Left lobe of liver (tissue), 2 donors: ENCODE measurements at regions not wholly inside any gene's neighbourhood (a gene's known extent, or its start where the extent isn't known, plus 50 kb on each side); places are given as distances from the start of the nearest gene placed in this dataset.

Experiments
- ATAC-seq: fragments of 200-7000 bp; cut with Tn5 transposase; one replicate; pipeline ENCODE4 v1.9.1; 2020; ENCODE audit warnings: mild to moderate bottlenecking, moderate library complexity
- DNase-seq: peaks from one replicate; pipeline ENCODE4 v3.0.0-alpha.2; 2020; ENCODE audit warnings: low spot score
- donor health status: DM: no; HTN: no; CAD: no; lungs with moderate emphysema.
- donor health status: DM: no; HTN: yes; CAD: no.

GRCh38 chr10:105990529-105990928 lies 1174.0 kb downstream of the SORCS1 start:
- ATAC-seq (peak; percentile 58), DNase-seq (no peak)

DNA sequence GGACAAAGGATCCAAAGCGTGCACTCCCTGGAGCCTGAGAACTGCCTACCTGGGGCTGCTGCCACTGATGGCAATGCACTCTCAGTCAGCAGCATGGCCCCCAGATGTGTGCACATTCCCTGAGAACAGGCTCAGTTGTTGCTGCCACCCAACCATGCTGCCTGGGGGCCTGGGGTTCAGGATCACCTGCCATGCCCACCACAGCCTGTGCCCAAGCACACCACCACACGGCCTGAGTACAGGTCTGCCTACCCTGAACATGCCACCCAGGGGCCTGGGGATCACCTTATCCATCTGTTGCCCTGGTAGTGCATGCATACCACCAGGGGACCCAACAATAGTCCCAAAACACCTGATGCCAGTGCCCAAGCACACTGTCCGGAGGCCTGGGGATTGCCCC lies 1174.5 kb downstream of the SORCS1 start:
- no peak for DNase-seq
- ATAC-seq = no peak

DNA sequence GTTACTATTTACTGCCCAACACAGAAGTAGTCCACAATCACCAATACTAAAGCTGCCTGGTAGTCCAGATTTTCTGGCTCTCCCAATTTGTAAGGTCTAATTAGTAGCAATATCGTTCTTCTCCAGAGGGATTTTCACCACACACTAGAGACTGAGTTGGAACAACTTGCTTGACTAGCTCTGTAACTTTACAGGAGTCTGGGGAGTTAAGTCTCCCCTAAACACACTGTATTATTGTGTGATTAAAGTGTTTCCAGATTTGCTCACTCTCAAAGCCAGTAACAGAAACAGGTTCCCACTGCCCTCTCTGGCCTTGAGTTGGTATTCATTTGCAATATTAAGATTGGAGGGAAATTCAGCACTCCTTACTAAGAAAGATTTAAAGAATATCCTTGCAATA lies 1175.7 kb downstream of the SORCS1 start:
- DNase-seq (no peak), ATAC-seq (no peak)

DNA sequence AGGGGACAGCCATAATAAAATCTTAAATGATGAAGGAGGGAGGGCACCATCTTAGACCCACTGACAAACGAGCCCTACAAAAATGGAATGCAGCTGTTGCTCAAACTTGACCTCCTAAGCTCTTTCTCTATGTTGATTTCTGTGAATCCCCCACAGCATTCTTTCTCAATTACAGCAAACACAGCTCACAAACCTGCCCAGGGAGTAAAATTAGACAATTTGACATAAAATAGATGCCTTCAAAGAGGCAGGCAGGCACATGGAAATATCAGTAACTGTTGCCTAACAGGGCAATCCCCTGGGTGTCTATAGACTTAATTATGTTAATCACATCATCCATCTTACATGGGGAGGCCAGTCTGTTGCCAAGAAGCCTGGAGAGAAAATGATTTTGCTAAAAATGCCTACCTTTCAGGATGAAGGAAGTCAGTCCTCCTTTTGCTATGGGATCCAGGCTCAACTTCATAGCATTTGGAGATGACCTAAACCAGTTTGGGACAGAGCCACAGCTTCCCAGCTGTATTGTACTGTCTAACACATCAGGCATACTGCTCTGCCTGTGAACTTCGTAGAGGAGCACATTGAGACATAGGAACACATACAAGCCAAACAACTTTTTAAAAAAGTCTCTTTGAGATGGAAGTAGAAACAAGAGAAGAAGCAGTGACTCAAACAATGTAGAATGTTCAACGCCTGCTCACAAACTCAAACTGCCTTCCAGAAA lies 1177.4 kb downstream of the SORCS1 start:
- peak; percentile 28 for ATAC-seq
- DNase-seq = no peak

DNA sequence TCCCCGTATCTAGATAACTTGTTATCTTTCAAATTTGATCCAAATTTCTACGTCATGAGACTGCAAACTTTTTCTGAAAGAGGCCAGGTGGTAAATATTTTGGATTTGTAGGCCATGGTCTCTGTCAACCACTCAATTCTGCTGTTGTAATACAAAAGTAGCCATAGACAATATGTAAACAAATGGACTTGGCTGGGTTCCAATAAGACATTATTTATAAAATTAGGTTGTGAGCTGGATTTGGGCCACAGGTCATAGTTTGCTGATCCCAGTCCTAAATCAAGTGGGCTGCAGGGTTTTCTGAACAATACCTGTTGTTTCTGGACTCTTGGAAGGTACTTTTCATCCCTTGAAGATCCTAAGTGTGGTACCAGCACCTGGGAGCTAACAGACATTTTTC lies 1178.0 kb downstream of the SORCS1 start:
- ATAC-seq = no peak
- DNase-seq = no peak

DNA sequence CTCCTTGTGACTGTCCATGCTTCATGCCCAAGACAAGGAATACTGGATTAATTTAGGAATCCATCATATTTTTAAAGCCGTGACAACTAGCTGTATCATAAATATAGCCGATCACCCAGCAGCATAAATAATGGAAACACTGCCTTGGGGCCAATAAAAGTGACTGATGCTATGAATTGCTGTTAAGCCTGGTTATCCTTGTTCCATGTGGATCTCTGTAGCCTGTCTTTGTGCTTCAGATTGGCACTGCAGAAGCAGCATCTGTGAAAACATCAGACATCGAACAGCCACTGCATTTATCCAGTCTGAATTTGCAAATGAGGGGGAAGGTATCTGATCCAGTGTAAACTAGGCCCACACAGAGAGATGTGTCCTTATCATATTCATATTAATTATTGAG lies 1181.8 kb downstream of the SORCS1 start:
- no peak for ATAC-seq
- DNase-seq = no peak

DNA sequence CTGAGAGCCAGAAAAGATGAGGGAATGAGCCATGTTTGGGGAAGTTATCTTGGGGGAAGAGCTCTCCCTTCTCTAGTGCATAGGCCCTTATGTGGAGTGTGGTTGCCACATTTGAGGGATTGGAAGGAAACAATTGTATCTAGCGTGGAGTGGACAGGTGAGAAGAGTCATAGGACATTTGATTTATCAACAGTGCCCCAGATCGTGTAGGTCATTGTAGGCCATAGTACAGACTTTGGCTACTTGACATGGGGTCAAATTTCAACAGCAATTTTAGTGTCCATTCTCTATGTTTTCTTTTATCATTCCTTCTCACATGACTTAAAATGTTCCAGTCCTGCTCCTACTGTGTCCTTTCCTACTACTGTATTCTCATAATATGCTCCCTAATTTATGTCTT lies 1182.8 kb downstream of the SORCS1 start:
- ATAC-seq = peak; percentile 89
- no peak for DNase-seq

DNA sequence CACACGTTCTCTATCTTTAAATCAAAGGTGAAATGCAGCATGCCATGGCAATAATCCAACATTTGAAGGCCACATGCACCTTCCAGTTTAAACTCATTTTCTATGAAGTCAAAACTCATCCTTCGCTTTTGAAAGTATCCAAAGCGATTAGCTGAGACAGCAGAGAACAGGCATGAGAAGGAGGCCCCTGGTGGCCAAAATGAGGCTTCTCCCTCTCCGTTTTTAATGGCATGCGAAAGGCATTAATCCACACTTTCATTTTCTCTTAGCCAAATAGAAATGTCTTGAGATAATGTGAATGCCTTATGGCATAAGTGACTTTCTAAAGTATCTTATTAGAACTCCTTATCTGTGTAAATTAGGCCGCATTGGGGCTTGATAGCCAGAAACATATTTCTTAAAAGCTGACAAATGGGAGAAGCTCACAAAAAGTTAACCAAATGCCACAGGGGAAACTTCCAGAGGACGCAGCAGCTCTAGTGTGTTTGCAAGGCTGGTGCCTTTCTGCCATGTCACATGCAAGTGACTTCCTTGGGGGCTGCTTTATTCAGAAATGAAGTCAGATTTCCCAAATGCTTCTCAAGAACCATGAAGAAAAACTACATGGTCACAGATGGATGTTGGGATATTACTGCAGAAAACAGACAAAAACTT lies 1189.6 kb downstream of the SORCS1 start:
- ATAC-seq (peak; percentile 98), DNase-seq (peak; percentile 48)

DNA sequence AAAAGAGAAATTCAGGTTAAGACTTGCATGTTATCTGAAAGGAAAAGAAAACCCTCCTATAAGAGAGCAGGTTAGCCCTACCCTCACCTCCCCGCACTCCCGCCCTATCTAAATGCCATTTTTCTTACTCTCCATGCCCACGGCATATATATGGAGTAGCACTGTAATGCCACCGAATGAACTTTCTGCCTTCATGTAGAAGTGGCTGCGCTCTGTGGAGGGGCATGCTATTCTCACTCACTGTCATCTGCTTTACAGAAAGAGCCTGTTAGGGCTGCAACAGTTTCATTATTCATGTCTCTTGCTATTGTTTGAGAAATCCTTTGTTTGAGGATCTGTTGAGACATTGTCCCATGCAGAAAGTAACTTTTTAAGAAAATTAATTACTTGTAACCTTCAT lies 1190.6 kb downstream of the SORCS1 start:
- DNase-seq (no peak), ATAC-seq (no peak)

DNA sequence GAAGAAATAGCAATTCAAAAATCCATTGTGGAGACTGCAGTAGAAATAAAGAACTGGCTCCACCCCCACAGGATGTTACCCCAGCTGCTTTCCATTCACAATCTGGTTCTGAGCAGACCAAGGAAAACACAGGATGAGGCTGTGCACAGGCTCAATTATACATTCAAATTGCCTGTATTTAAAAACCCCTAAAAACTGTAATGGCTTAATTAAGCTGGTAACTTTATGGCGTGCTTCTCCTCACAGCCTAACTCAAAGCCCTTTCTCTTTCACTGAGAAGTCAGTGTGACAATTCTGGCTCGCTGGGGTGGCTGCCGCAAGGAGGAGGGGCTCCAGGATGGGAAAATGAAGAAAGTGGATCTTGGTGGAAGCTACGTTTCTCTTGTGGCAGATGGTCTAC lies 1191.1 kb downstream of the SORCS1 start:
- ATAC-seq (no peak), DNase-seq (no peak)

DNA sequence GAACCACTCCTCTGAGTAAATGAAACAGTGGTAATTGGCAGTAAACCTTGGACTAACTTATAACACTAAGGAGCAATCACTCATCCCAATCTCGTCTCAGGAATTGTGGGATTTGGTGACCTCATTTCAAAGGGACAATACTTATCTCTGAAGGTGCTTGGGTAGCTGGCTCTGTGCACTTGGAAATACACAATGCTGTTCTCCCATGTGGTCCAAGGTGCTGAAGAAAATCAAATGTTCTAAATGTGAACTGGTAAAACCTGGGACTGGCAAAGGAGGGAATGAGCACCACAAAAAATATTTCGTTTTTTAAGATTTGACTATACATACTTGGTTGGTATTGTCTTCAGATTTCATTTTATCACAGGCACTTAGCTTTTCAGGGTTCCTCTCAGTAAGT lies 1193.0 kb downstream of the SORCS1 start:
- ATAC-seq (no peak), DNase-seq (no peak)

DNA sequence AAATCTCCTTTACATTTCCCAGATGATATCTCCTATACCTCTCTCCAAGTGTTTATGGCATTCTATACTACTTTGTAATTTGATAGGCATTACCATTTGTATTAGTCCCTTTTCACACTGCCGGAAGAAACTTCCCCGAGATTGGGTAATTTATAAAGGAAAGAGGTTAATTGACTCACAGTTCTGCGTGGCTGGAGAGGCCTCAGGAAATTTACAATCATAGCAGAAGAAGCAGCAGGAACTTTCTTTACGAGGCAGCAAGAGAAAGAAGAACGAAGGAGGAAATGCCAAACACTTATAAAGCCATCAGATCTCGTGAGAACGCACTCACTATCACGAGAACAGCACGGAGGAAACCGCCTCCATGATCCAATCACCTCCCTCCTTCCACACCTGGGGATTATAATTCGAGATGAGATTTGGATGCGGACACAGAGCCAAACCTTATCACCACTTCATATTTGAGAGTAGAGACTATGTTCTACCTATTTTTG lies 1194.6 kb downstream of the SORCS1 start:
- ATAC-seq (no peak), DNase-seq (no peak)

- DNase-seq = no peak
- no peak for ATAC-seq
Measured at GRCh38 chr10:105968666-105969065, 1195.8 kb downstream of the SORCS1 start.

DNA sequence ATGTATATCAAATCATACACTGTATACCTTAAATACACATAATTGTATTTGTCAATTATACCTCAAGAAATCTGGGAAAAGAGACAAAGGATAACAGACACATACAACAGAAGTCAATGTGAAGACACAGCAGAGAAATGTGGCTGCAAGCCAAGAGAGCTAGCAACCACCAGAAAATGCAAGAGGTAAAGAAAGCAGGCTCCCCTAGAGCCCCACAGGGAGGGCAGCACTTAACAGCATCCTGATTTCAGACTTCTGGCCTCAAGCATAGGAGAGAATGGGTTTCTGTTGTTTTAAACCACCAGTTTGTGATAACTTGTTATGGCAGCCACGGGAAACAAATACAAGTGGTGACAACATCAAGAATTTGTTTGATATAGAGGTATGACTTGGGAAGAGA lies 1197.2 kb downstream of the SORCS1 start:
- no peak for ATAC-seq
- DNase-seq = no peak

- no peak for ATAC-seq
- no peak for DNase-seq
Measured at GRCh38 chr10:105965141-105965540, 1199.4 kb downstream of the SORCS1 start.

GRCh38 chr10:105964009-105964408 lies 1200.5 kb downstream of the SORCS1 start:
- ATAC-seq = no peak
- no peak for DNase-seq

DNA sequence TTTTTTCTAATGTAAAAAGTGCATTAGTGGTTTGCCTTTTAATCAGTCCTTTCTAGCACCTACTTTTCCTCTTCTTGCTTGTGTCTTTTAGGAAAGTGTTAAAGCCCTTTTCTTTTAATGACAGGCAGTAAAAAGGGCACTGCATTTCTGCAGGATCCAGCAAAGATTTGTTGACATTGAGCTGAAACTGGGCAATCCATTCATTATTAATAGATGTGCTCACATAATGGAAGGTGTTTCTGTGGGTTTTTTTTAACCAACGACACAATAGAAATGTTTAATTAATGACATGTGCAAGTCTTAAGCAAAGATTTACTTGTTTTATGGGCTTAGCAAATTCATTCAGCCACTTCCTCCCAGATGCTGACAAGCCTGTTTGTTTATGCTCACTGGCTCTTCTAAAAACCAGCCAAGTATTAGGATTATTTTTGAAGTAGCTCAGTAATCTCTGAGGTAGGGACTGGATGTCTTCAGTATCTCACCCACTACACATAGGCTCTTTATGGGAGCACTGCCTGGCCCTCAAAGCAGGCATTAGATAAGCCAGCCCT lies 1201.1 kb downstream of the SORCS1 start:
- no peak for ATAC-seq
- DNase-seq = no peak

DNA sequence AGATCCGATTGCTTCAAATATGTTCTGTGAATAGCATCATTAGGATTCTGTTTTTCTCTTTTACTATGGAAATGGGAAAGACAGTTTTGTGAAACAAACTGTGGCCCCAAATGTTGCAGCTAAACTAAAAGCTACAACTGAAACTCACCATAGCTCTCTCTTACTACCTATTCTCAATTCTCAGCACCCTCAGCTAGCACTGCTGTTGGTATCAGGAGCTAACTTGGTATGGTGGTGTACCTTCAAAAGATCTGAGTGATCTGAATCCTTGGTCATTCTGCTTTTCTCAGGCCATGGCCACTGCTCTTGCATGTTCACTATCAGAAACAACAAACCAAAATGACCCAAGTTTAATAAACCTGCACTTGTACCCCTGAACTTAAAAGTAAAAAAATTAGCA lies 1208.0 kb downstream of the SORCS1 start:
- DNase-seq (no peak), ATAC-seq (no peak)

DNA sequence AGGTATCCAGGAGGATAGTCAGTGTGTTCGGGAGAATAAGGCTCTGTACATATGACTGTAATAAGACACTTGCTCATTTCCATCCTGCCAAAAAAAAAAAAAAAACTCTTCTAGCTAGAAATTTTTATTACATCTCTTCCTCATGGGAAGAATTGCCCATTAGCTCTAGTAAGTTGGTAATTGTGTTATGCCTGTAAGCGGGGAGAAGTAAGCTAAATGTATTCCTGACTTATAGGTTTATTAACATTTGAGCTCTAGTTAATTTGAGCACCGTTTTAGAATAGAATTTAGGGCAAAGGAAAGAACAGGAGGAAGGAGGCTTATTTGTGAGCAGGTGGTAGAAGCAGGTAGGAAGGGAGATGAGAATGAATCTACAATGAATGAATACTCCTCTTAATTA lies 1210.6 kb downstream of the SORCS1 start:
- ATAC-seq (no peak), DNase-seq (no peak)

GRCh38 chr10:105953056-105953455 lies 1211.5 kb downstream of the SORCS1 start:
- no peak for DNase-seq
- no peak for ATAC-seq

DNA sequence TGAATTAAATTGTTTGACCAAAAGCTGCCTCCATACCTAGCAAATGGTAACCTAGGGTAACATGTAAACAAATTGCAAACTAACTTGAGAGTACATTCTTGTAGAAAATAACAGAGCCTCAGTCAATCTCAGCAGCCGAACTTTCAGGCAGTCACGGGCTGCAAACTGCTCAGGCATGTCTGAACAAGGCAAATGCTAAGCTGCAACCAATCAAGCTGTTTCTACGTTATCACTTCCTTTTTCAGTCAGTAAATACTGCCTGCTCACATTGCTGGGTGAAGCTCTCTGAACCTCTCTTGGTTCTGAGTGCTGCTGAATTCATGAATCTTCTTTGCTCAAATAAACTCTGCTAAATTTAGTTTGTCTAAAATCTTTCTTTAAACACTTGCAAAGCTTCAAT lies 1212.4 kb downstream of the SORCS1 start:
- ATAC-seq = peak; percentile 90
- DNase-seq = no peak

DNA sequence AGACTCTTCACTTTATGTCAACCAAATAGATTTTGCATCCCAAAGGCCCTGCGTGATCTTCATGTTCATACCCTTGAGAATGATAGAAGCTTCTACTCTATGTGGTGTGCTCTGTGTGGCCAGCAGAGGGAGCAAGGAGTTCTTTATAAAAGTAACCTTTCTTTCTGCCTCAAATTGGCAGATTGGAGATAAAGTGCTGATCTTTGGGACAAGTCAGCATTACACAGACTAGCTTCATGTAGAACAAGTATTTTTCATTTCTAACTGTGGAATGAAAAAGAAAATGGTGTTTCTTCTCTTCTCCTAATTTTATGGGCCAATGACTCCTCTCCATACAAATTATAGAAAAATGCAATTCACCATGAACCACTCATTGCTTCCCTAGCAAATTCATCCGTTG lies 1214.1 kb downstream of the SORCS1 start:
- peak; percentile 97 for ATAC-seq
- DNase-seq = peak; percentile 60
